LNCaP clone FGC (cell line): ENCODE measurements at regions not wholly inside any gene's neighbourhood (a gene's known extent, or its start where the extent isn't known, plus 50 kb on each side); places are given as distances from the start of the nearest gene placed in this dataset.

Experiments used
- DNase-seq: peaks from one replicate; pipeline ENCODE4 v3.0.0-alpha.2; 2011; ENCODE audit warnings: low read depth
- H3K4me3 ChIP-seq: 2 replicates; pipeline ENCODE4 v1.5.1; 2011; ENCODE audit warnings: mild to moderate bottlenecking, low read depth, low read length, control low read depth
- TF ChIP-seq, protein P1 (sequence below): IDR thresholded peaks from 2 replicates; pipeline ENCODE4 v1.5.1; 2012; ENCODE audit warnings: mild to moderate bottlenecking; ENCODE audit not compliant: control insufficient read depth, insufficient read depth; ENCODE audit errors: extremely low read depth

DNA sequence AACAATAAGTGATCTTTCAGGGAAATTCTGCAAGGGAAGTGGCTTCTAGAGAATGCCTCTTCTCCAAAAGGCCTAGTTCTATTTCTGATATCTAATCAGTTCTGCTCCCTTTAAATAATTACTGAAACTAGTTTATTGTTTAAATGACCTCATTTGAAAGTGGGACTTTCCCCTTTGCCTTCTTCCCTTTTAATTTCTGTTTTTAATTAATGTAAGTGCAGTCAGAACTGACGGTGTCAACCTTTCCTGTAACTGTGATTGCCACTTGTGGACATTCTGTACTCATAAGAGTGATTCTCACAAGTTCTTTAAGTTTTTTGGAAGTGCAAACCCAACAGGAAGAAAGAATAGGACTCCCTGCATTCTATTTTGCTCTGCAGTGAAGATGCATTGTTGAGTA, 265.3 kb upstream of the PLEKHG7 start:
- TF ChIP-seq, protein P1, sequence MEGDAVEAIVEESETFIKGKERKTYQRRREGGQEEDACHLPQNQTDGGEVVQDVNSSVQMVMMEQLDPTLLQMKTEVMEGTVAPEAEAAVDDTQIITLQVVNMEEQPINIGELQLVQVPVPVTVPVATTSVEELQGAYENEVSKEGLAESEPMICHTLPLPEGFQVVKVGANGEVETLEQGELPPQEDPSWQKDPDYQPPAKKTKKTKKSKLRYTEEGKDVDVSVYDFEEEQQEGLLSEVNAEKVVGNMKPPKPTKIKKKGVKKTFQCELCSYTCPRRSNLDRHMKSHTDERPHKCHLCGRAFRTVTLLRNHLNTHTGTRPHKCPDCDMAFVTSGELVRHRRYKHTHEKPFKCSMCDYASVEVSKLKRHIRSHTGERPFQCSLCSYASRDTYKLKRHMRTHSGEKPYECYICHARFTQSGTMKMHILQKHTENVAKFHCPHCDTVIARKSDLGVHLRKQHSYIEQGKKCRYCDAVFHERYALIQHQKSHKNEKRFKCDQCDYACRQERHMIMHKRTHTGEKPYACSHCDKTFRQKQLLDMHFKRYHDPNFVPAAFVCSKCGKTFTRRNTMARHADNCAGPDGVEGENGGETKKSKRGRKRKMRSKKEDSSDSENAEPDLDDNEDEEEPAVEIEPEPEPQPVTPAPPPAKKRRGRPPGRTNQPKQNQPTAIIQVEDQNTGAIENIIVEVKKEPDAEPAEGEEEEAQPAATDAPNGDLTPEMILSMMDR: no peak
- DNase-seq: no peak

DNA sequence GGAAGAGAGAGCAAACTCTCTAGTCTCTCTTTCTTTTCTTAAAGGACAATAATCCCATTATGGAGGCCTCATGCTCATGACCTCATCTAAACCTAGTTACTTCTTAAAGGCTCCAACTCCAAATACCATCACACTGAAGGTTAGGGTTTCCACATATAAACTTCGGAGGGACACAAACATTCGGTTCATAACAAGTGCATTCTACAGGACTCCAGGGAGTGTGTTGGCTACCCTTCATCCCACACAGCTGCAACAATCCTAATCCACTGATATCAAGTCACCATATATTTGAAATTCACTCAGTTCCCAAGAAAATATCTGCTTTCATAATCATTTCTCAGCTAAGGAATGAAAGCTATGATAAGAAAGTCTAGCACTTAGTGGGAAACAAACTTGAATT, 265.9 kb upstream of the PLEKHG7 start:
- TF ChIP-seq, protein P1: no peak
- no peak for DNase-seq
- H3K4me3 ChIP-seq: no peak overlapping the region

More for the DNA sequence above, 265.3 kb upstream of the PLEKHG7 start:
- no peak overlapping the region for H3K4me3 ChIP-seq

DNA sequence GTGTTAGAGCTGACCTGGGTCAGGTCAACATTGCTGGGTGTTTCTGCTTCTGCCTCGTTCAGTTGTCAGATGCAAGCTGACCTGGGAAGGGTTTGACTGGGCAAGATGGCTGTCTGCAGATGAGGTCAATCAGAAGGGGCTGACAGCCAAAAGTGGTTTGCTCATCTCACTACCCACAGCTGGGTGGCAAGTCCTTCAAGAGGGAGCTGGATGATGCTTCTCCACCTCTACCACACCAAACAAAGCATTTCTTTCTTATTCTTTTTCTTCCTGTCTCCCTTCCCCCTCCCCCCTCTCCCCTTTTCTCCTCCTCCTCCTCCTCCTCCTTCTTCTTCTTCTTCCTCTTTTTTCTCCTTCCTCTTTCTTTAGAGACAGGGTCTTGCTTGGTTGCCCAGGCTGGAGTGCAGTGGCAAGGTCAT, 268.2 kb upstream of the PLEKHG7 start:
- no peak for DNase-seq
- TF ChIP-seq, protein P1: no peak

DNA sequence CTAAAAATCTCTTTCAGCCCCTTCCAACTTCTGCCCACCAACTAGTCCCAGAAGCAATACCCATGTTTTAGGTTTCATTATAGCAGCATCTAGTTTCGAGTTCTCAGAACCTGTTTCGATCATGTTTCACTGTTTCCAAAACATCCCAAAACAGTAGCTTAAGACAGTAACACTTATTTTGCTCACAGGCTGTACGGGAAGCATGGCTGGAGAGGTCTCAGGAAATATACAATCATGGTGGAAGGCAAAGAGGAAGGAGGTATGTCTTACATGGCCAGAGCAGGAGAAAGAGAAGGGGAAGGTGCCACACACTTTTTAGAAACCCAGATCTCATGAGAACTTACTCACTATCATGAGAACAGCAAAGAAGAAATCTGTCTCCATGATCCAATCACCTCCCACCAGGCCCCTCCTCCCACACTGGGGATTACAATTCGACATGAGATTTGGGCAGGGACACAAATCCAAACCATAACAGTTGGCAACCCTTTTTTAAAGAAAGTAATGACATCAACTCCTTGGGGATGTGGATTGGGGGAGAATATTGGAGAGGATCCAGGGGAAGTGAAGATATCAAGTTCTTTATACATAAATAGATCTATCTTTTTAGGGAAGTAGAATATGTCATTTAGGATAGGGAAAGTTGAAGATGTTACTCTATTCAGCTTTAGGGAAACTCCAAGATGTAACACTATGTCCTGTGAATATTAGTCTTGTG, 269.9 kb upstream of the PLEKHG7 start:
- DNase-seq: no peak
- H3K4me3 ChIP-seq: no peak overlapping the region
- TF ChIP-seq, protein P1: no peak

More for the DNA sequence above, 268.2 kb upstream of the PLEKHG7 start:
- no peak overlapping the region for H3K4me3 ChIP-seq

DNA sequence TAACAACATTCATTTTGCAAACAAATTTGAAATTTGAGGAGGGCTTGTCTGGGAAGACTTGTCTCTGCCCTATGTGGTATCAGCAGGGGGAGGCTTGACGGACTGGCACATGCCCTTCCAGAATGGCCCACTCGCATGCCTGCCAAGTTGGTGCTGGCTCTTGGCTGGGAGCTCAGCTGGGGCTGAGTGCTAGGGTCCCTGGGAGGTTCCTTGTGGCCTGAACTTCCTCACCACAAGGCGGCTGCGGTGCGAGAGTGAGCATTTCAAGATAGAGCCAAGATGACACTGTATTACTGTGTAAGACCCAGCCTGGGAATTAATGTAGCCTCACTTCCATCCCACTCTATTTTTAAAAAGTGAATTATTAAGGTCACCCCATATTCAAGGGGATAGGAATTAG, 271.6 kb upstream of the PLEKHG7 start:
- no peak overlapping the region for H3K4me3 ChIP-seq
- TF ChIP-seq, protein P1: no peak
- no peak for DNase-seq

DNA sequence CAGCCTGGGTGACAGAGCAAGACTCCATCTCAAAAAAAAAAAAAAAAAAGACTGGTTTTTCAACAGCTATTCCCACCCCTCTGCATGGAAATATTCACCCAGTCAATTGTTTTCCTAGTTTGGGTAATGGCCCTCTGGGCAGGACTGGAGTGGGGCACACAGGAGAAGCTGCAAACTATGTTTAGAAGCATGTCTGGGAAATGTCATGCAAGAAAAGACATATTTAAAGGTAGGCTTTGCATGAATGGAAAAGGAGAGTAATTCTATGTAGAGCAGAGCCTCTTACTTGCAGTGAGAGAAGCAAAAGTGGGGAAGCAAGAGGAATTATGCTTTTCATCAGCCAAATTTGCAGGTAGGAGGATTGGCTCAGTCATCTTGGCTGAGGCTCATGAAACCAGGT, 276.5 kb upstream of the PLEKHG7 start:
- TF ChIP-seq, protein P1: no peak
- DNase-seq: no peak
- no peak overlapping the region for H3K4me3 ChIP-seq

DNA sequence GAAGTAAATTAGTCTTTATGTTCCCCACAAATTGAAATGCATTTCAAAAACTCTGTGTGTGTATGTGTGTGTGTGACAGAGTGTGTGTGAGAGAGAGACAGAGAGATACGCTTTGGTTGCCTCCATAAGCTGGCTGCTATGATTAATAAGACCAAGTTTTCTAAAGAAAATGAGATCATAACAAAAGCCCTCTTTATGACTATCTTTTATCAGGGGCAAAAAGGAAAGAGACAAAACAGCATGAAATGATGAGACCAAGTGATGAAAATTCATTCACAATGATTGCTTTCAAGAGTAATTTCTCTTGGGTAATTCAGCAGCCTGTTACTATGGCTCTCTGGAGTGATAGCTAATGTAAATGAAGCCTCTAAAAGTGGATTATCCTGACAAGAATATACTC, 277.6 kb upstream of the PLEKHG7 start:
- H3K4me3 ChIP-seq: no peak overlapping the region
- no peak for DNase-seq
- TF ChIP-seq, protein P1: no peak
